GF-D8 (cell line): ENCODE measurements at regions not wholly inside any gene's neighbourhood (a gene's known extent, or its start where the extent isn't known, plus 50 kb on each side); places are given as distances from the start of the nearest gene placed in this dataset.

Source experiments
- DNase-seq: peaks from one replicate; lab custom pipeline; 2025; lab: John Stamatoyannopoulos, UW

DNA sequence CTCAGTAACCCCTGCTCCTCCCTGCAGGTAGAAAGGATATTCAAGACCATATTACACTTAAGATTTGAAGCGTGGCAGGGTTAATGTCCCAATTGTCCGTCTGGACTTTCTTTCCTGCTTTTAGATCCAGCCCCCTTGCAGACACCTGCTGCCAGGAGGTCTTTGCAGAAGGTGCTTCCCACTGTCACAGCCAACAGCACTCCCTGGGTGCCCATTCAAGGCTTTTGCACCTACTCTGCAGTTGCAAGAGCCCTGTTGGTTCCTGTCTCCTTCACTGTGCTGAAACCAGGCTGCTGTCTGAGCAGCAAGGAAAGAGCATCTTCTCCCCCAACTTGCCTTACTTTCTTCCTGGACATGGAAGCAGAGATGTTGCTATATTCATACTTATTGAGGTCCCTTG lies 1043.0 kb upstream of the POU3F3 start:
- no peak for DNase-seq

DNA sequence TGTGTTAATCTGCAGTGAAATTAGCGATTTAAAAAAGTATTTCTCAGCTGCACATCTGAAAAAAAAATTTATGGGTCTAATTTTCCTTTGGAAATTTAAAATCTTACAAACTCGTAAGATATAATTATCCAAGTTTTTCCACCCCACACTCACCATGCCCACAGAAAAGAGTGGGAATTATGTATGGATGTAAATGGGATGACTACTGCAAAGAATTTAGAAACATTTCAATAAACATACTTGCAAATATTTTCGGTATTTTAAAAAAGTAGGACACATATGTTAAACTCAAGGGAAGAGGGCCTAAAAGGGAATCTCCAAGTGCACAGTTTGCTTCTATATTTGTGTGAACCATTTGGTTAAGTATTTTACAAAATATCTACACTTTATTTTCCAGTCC lies 1039.9 kb upstream of the POU3F3 start:
- DNase-seq: no peak

DNA sequence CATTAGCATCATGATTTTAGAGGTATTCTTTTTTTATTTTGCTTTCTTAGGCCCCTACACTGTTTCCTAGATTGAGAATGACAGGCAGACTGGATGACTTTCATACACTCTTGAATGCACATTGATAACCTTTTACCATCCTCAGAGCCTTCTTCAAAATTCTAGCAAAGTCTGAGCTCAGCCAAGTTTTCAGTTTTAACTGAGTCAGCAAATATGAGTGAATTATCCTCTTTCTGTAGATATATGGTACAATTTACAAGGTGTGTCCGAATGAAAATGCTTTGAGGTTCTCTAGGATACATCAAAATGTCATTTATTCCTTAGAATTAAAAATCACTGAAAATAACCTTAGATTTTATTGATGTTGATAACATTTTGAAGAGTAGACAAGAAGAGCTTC lies 1038.2 kb upstream of the POU3F3 start:
- no peak for DNase-seq

DNA sequence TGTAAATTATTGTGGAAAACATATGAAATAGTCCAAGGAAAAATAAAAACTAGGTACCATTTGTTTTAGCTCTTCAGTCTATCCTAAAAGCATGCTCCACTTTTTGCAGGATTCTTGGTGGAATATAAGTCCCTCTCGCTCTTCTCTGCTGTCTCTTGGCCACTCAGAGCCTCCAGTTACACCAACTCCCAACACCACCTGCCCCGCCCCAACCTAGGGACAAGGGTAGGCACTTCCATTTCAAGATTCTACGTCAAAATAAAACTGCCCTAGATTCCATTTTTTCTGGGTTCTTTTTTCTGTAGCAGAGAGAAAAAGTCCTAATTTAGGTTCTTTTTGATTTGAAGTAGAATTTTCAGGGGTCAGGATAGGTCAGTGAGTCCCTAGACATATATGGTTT lies 1036.2 kb upstream of the POU3F3 start:
- no peak for DNase-seq

DNA sequence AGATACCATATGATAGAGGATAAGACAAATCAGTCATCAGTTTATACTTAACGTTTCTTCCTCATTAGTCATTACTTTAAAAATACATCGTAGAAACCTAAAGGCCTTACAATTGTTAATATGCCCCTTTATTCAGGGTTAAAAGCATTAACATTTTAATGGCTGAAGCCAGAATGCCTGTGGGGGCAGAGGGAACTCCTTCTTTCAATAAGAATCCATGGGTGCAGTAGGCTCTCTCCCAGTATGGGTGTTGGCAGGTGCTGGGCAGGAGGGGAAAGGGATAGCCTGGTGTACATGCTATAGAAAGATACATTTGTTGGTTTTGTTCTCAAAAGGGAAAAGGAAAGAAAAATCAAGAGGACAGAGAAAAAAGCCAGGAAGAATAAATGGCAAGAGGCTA lies 1035.7 kb upstream of the POU3F3 start:
- no peak for DNase-seq

DNA sequence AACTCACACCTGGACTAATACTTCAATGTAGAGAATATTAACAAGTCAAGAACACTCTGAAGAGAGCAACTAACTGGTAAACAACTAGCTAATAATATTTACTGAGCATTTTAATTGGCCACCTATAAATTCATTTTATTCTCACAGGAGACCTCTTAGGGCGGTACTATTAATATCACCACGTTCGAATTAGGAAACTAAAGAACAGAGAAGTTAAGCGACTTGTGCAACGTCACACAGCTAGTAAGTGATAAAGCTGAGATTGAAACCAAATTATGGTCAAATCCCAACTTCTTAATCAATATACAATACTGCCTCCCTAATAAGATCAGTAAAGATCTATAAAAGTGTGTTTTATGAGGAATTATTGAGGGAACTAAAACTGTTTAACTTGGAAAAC lies 1034.3 kb upstream of the POU3F3 start:
- DNase-seq: no peak

DNA sequence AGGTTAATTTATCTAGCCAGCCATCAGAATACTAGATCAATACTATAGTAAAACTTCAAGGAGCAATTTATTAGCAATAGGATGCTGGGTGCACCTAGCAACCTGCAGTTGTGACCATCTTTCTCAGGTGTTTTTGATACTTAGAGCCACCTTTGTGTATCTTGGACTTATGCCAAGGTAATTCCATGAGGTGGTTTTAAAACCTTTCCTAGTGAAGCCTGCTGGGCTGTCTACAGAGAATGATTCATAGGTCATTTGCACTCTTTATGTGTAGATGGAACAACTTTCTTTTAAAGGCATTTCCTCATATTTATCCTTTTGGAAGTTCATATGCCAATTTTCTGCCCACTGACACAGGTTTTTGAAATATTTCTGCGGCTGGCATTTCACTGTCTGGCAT lies 1030.1 kb upstream of the POU3F3 start:
- DNase-seq: no peak

DNA sequence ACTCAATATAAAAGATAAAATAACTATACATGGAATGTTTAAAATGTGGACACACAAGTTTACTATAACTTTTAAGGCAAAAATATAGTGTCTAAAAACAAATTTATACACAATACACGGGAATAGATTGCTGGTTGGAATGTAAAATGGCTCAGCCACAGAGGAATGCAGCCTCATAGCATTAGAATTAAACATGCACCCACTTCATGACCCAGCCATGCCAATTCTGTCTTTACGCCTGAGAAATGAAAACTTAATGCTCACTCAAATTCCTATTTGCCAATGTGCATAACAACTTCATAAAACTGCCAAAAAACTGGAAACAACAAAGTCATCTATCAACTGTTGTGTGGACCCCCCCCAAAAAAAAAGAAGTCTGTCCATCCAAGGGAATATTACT lies 1006.6 kb upstream of the POU3F3 start:
- no peak for DNase-seq

DNA sequence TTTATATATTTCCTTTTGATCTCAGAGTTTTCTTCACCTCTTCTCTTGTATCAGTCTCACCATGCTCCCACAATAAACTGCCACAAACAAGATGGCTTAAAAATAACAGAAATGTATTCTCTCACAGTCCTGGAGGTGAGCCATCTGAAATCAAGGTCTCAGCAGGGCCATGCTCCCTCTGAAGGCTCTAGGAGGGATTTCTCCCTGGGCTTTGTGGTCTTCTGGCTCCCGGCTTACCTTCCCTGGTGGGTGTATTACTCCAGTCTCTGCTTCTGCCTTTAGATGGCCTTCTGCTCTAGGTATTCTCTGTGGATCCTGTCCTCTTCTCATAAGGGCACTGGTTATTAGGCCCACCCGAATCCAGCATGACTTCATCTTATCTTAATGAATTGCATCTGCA lies 994.7 kb upstream of the POU3F3 start:
- DNase-seq: no peak

DNA sequence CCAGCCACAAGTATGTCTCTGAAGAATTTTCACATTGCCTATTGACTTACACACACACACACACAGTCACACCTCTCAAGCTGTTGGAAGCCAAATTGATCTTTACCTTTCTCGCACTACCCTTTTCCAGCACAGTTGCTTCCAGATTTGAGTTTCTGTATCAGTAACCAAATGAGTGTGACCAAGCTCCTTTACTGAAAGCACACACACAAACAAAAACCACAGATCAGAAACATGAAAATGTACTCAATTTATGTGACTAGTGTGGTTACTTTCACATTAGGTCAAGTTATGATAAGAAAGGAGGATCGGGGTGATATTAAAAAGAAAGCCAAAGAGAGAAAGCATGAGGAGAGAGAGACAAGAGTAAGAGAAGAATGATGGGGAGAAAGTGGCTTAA lies 993.9 kb upstream of the POU3F3 start:
- no peak for DNase-seq

DNA sequence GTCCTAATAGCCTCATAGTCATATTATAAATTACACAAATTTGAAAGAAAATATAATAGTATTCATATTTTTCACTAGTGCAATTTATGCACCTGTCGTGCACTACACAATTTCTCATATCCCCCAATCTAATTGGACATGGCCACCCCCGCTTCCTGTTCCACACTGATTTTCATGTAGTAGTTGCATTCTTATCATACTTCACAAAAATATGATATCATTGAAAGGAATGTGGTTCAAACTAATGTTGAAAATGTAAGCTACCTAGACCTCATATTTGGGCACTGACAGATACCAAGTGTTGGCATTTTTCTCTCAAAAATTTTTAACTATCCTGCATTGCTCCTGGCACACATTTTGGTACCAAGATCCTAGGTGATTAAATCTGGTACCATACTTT lies 985.5 kb upstream of the POU3F3 start:
- no peak for DNase-seq

DNA sequence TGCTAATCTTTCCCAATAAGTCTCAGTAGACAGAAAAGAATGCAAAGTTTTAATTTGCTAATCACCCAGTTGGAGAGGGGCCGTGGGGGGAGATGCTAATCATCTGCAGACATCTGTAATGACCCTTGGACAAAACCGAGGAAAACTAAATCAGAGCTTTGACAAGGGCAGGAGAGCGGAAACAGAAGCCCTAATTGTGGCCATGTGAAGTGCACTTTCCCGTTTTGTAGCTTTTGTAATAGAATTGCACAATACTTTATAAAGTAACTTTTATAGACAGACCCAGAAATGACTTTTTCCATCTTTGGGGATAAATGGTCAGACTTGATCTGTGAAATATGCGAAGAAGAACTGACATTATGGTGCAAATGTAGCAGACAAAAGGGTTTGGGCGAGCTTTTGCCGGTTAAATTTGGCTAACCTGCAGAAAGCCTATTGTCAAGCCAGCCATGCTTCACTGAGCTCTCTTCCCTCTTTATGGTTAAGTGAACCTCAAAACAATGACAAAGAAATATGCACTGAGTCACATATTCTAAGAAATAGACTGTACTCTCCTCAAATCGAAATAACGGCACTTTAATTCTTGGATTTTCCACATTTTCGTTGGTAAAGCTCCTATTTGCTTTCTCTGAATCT lies 980.1 kb upstream of the POU3F3 start:
- no peak for DNase-seq

DNA sequence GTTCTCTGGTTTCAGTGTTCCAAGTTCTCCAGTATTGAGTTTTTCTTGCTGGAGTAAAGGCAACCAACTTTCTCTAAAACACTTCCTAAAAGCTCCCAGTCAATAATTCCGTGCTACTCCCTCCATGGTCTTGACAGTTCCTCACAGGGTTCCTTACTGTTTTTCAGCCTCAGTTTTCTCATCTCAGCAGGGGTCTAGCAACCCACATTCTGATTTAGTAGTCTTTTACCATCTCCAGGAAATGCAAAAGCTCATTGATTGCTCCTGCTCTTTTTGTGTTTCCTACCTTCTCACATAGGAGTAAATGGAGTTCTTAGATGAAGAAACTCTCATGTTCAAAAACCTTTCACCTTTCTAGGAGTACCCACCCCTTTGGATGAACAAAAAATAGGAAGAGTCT lies 978.8 kb upstream of the POU3F3 start:
- DNase-seq: no peak

DNA sequence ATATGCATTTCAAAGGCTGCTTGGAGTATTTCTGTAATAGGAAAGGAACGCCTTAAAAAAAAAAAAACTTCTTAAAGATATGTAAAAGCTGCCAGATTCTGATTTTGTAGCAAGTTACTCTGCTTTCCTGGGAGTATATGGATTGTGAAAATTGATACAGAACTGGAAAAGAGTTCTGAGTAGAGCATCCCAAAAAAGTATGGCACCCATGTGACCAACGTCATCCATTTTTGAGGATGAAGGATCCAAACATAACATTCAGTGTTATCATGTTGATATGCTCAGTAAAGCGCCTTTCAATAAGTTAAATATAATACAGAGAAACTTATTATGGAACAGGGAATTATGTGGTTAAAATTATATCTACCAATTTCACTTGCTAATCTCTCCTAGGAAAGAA lies 978.4 kb upstream of the POU3F3 start:
- no peak for DNase-seq

DNA sequence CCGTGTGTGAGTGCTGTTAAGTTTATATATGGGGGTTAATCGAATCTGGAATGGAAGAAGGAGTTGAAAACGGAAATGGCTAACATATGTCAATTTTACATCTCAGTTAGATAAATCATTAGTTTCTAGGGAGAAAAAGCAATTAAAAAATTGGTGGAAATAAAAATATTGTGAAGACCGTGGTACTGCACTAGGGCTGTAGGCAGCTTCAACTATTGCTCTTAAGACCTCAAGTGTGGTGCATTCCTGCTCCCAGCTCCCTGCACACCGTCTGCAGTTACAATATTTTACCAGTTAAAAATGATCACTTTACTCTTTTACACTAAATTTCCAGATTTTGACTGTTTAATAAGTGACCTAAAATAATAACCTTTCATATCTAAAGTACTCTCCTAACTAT lies 977.3 kb upstream of the POU3F3 start:
- DNase-seq: no peak

DNA sequence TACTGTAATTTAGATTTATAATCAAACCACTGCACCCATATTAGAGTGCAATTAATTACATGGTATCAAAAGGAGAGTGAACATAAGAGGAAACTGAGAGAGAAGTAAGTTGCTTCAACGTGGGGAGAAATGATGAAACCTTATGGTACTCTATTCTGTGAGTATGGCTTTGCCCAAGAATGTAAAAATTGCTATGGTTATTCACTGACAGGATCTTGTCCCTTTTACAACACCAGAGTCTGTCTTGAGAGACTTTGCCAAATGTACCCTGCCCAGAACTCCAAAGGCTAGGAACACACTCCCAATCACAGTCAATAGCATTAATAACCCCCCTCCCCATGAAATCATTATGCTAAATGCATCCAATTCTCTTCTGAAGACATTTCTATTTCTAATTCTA lies 974.8 kb upstream of the POU3F3 start:
- DNase-seq: no peak

DNA sequence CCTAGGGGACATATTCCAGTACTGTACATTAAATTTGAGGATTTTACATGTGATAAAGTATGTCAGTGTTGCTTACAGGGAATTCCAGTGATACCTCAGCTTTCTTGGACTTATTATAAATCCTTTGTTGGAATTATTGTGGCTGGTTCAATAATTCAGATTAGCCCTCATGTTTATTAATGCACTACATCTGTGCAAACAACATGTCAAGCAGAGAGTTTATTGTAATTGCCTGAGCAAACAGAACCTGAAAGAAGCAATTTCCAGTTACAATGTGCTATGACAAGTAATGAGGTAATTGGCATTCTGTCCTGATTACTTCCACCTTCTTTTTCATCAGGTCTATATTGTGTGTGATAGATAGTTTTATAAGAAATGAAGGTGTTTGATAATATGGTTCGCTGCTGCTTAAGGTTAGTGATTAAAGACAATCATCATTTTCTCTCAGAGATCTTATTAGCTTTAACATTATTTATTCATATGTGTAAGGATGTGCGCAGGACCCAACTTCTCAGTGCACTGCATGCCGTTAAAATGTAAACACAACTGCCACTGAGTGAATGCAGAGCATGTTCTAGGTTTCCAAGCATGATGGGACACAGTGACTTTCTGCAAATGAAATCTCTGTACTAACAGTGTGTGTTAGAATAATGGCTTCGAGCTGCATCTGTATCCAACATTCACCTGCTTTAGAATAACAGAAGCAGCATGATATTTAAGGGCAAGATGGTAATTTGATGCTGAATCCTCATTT lies 973.7 kb upstream of the POU3F3 start:
- DNase-seq: no peak

DNA sequence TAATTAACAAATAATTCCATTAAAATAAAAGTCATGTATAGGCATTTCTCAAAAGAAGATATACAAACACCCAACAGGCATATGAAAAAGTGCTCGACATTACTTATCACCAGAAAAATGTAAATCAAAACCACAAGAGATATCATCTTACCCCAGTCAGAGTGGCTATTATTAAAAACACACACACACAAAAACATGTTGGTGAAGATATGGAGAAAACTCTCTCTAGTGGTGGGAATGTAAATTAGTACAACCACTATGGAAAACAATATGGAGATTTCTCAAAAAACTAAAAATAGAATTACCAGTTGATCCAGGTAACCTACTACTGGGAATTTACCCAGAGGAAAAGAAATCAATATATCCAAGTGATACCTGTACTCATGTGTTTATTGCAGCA lies 966.3 kb upstream of the POU3F3 start:
- no peak for DNase-seq

DNA sequence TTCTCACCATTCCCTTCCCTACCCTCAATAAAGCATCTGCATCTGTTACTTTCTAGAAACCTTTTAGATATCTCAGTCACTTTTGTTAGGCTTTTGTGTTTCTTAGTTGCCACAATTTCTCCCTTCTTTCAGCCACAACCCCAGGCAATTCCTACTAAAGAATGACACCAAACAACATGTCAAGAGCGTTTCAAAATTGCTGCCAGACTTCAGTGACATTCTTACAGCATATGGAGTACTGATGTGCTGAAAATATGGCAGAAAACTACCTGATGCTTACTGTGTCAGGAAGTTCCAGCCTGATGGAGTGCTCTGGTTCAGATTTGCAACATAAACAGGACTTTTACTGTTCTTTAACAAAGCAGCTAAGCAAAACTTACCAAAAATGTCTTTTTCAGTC lies 957.7 kb upstream of the POU3F3 start:
- no peak for DNase-seq

DNA sequence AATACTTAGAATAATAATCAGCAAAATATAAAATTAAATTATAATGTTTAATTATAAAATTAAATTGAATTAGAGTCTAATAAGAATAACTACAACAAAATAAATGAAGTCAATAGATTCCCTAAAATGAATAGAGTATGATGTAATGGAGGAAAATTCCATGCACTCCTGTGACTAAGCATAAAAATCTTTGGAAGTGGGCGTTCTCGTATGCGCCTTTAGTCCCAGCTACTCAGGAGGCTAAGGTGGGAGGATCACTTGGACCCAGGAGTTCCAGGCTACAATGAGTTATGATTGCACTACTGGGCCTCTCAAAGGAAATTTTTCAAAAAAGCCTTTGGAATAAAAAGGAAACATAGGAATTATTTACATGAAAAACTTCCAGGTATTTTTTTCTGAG lies 955.4 kb upstream of the POU3F3 start:
- no peak for DNase-seq

DNA sequence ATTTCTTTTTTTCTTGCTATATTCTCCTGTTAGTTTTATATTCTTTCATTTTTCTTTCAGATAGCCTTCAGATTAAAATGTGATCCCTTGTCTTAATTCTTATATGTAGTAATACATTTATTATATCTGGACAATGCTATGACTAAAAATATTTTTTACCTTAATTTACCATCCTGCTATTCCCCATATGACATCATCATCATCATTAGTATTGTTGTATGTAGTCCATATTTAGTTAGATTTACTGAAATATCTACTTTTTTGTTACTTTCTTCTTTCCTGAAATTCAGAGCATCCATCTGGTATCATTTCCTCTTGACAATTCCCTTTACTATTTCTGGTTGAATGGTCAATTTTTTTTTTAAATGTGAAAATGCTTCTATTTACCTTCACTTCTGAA lies 951.6 kb upstream of the POU3F3 start:
- no peak for DNase-seq

DNA sequence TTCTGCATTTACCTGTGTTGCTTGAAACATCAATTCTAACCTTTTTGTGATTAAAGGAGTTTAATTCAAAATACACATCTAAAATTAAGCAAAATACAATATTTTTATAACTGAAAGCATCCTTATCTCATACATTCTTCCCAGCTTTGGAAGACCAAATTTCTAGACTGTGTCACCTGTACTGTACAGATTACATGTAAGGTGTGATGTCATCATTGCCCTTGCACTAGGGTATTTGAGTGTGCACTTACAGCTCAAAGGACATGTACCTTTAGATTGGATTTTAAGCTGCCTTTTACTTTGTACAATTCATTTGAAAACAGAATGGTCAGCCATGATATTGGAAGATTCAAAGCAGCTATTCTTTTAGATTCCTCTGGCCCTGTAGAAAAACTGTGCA lies 932.8 kb upstream of the POU3F3 start:
- no peak for DNase-seq

DNA sequence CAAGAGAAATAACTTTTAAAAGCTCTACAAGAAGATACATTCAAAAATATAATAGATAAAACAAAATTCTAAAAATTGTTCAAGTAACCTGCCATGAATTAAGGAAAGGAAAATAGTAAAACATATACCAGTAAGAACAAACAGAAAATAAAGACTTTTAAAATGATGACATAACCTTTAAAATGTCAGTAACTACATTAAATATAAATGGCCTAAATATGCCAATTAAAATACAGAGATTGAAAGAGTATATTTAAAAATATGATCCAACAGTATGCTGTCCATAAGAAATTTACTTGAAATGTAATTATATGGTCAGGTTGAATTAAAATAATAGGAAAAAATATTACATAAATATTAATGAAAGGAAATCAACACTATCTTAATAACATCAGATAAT lies 911.7 kb upstream of the POU3F3 start:
- DNase-seq: no peak

DNA sequence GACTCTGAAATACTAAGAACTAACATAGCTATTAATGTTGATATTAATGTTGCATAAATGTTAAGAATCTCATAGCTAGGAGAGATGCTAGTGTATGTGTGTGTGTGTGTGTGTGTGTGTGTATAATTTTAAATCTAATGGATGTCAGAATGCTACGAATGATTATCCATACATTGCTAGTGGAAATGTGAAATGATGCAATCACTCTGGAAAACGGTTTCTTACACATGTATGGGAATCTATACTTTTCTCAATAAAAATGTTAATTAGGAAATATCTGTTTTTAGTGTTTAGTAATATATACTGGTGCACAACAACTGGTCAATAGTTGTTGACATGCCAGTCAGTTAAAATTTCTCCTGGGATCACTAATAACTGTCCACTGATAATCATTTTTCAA lies 908.8 kb upstream of the POU3F3 start:
- no peak for DNase-seq
